HG02798 (cell line): ENCODE measurements at regions not wholly inside any gene's neighbourhood (a gene's known extent, or its start where the extent isn't known, plus 50 kb on each side); places are given as distances from the start of the nearest gene placed in this dataset.

Experiments
- ATAC-seq: cut with Tn5 transposase; IDR thresholded peaks from one replicate; pipeline ENCODE4 v1.9.1; 2021; ENCODE audit warnings: mild to moderate bottlenecking; ENCODE audit not compliant: unreplicated experiment, poor library complexity

- ATAC-seq, result no peak
Measured at GRCh38 chr3:124424396-124424795, 305.9 kb upstream of the UMPS start.

GRCh38 chr3:124425972-124426371 is 304.3 kb upstream of the UMPS start:
- ATAC-seq, result no peak

- ATAC-seq, result no peak
Measured at GRCh38 chr3:124428372-124429128, 301.7 kb upstream of the UMPS start.

- ATAC-seq, result no peak
Measured at GRCh38 chr3:124429129-124429815, 301.0 kb upstream of the UMPS start.

- no peak for ATAC-seq
Measured at GRCh38 chr3:124431331-124431994, 298.8 kb upstream of the UMPS start.

GRCh38 chr3:124434176-124434575 is 296.1 kb upstream of the UMPS start:
- ATAC-seq, result no peak

GRCh38 chr3:124435467-124435866 is 294.8 kb upstream of the UMPS start:
- no peak for ATAC-seq

- ATAC-seq, result no peak
Measured at GRCh38 chr3:124438813-124439212, 291.4 kb upstream of the UMPS start.

- no peak for ATAC-seq
Measured at GRCh38 chr3:124439603-124440002, 290.6 kb upstream of the UMPS start.

- no peak for ATAC-seq
Measured at GRCh38 chr3:124441766-124442165, 288.5 kb upstream of the UMPS start.

- ATAC-seq, result no peak
Measured at GRCh38 chr3:124442463-124442862, 287.8 kb upstream of the UMPS start.

- ATAC-seq, result no peak
Measured at GRCh38 chr3:124443446-124443845, 286.8 kb upstream of the UMPS start.

- ATAC-seq, result no peak
Measured at GRCh38 chr3:124444075-124444474, 286.2 kb upstream of the UMPS start.

GRCh38 chr3:124444896-124445295 is 285.4 kb upstream of the UMPS start:
- ATAC-seq, result no peak

- no peak for ATAC-seq
Measured at GRCh38 chr3:124447845-124448244, 282.4 kb upstream of the UMPS start.

- ATAC-seq, result no peak
Measured at GRCh38 chr3:124448954-124449353, 281.3 kb upstream of the UMPS start.

GRCh38 chr3:124450366-124450765 is 279.9 kb upstream of the UMPS start:
- ATAC-seq, result no peak

GRCh38 chr3:124451630-124452317 is 278.5 kb upstream of the UMPS start:
- ATAC-seq, result no peak

GRCh38 chr3:124453189-124453588 is 277.1 kb upstream of the UMPS start:
- ATAC-seq, result no peak

GRCh38 chr3:124455891-124456290 is 274.4 kb upstream of the UMPS start:
- ATAC-seq, result no peak

- ATAC-seq, result no peak
Measured at GRCh38 chr3:124456506-124456905, 273.7 kb upstream of the UMPS start.
